ENCODE measurements at regions not wholly inside any gene's neighbourhood (a gene's known extent, or its start where the extent isn't known, plus 50 kb on each side); places are given as distances from the start of the nearest gene placed in this dataset.

- TF ChIP-seq, protein P1, sequence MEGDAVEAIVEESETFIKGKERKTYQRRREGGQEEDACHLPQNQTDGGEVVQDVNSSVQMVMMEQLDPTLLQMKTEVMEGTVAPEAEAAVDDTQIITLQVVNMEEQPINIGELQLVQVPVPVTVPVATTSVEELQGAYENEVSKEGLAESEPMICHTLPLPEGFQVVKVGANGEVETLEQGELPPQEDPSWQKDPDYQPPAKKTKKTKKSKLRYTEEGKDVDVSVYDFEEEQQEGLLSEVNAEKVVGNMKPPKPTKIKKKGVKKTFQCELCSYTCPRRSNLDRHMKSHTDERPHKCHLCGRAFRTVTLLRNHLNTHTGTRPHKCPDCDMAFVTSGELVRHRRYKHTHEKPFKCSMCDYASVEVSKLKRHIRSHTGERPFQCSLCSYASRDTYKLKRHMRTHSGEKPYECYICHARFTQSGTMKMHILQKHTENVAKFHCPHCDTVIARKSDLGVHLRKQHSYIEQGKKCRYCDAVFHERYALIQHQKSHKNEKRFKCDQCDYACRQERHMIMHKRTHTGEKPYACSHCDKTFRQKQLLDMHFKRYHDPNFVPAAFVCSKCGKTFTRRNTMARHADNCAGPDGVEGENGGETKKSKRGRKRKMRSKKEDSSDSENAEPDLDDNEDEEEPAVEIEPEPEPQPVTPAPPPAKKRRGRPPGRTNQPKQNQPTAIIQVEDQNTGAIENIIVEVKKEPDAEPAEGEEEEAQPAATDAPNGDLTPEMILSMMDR (IDR thresholded peaks at IDR 0.05), result no peak
- TF ChIP-seq EZH2phosphoT487 (IDR thresholded peaks at IDR 0.05), result no peak
Observed at GRCh38 chr5:38737976-38738375, 107.8 kb upstream of the OSMR start.

Data from neural progenitor cell (in vitro differentiated cells).